LNCaP clone FGC (cell line): ENCODE measurements at regions not wholly inside any gene's neighbourhood (a gene's known extent, or its start where the extent isn't known, plus 50 kb on each side); places are given as distances from the start of the nearest gene placed in this dataset.

ENCODE experiments used
- DNase-seq: peaks from one replicate; pipeline ENCODE4 v3.0.0-alpha.2; 2011; ENCODE audit warnings: low read depth
- H3K4me3 ChIP-seq: 2 replicates; pipeline ENCODE4 v1.5.1; 2011; ENCODE audit warnings: mild to moderate bottlenecking, low read depth, low read length, control low read depth
- TF ChIP-seq, protein P1 (sequence below): IDR thresholded peaks from 2 replicates; pipeline ENCODE4 v1.5.1; 2012; ENCODE audit warnings: mild to moderate bottlenecking; ENCODE audit not compliant: control insufficient read depth, insufficient read depth; ENCODE audit errors: extremely low read depth

DNA sequence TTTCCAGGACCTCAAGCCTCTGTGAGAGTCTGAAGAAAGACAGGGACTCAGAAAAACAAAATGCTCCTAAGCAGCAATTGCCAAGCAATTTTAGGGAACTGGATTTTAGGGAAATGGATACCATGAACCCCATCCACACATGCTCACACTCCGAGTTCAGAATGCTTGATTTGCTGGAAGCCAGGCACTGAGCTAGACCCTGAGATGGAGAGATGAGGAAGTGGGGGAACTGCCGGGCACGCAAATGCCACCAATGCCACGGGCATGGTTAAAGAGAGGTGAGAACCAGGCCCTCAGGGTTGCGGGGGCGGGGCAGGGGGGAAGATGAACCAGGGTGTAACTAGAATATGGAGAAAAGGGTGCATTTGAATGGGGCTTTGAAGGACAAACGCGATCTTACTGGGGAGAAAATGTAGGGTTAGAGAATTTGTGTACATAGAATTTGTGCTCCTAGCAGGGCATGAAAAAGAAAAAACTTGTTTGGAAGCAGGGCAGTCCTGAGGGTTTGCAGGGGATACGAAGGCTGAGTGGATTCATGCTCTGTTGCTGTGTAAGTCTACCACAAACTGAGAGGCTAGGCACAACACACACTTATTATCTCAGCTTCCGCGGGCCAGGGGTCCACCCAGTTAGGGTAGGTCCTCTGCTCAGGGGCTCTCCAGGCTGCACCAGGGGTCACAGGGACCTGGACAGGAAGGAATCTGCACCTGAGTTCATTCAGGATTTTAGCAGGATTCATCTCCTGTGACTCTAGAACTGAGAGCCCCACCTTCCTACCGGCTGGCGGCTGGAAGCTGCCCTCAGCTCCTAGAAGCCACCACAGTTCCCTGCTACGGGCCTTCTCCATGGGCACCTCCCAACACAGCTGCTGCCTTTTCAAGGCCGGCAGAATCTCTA is 108.0 kb downstream of the SNX5 start:
- TF ChIP-seq, protein P1, sequence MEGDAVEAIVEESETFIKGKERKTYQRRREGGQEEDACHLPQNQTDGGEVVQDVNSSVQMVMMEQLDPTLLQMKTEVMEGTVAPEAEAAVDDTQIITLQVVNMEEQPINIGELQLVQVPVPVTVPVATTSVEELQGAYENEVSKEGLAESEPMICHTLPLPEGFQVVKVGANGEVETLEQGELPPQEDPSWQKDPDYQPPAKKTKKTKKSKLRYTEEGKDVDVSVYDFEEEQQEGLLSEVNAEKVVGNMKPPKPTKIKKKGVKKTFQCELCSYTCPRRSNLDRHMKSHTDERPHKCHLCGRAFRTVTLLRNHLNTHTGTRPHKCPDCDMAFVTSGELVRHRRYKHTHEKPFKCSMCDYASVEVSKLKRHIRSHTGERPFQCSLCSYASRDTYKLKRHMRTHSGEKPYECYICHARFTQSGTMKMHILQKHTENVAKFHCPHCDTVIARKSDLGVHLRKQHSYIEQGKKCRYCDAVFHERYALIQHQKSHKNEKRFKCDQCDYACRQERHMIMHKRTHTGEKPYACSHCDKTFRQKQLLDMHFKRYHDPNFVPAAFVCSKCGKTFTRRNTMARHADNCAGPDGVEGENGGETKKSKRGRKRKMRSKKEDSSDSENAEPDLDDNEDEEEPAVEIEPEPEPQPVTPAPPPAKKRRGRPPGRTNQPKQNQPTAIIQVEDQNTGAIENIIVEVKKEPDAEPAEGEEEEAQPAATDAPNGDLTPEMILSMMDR = no peak
- H3K4me3 ChIP-seq = no peak overlapping the region
- DNase-seq = no peak

DNA sequence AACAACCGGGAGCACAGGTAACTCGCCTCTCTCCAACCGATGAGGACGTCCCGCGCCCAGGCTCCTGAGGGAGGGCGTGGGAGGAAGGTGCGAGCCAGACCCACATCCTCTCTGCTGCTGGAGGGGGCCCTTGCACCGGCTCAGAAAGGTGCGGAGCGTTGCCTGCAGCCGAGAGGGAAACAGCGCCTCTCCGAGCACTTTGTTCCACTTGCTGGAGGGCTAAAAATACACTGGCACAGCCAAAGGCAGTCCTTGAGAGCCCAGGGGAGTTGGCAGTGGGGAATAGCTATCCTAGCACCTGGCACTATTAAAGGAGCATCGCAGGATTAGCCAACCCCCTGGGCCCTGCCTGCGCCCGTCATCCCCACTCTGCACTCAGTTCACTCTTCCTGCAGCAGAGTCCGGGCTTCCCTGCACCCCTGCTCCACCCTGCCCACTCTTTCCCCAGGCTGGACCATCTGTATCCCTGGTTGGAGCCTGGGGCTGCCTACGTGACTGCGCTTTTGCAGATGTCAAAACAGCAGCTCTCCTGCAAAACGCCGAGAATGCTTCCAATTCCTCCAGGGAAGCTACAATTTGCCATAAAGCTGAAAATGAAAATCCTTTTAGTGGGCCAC is 108.9 kb downstream of the SNX5 start:
- TF ChIP-seq, protein P1 = no peak
- DNase-seq = no peak
- no peak overlapping the region for H3K4me3 ChIP-seq

GRCh38 chr20:17859002-17859615 is 109.5 kb downstream of the SNX5 start:
- H3K4me3 ChIP-seq = no peak overlapping the region
- TF ChIP-seq, protein P1 = no peak
- DNase-seq = no peak

GRCh38 chr20:17858450-17859001 is 110.1 kb downstream of the SNX5 start:
- DNase-seq = no peak
- TF ChIP-seq, protein P1 = no peak
- H3K4me3 ChIP-seq = no peak overlapping the region

- TF ChIP-seq, protein P1 = no peak
- H3K4me3 ChIP-seq = no peak overlapping the region
- no peak for DNase-seq
Measured at GRCh38 chr20:17857639-17858449, 110.8 kb downstream of the SNX5 start.
